ENCODE measurements at regions not wholly inside any gene's neighbourhood (a gene's known extent, or its start where the extent isn't known, plus 50 kb on each side); places are given as distances from the start of the nearest gene placed in this dataset.

DNA sequence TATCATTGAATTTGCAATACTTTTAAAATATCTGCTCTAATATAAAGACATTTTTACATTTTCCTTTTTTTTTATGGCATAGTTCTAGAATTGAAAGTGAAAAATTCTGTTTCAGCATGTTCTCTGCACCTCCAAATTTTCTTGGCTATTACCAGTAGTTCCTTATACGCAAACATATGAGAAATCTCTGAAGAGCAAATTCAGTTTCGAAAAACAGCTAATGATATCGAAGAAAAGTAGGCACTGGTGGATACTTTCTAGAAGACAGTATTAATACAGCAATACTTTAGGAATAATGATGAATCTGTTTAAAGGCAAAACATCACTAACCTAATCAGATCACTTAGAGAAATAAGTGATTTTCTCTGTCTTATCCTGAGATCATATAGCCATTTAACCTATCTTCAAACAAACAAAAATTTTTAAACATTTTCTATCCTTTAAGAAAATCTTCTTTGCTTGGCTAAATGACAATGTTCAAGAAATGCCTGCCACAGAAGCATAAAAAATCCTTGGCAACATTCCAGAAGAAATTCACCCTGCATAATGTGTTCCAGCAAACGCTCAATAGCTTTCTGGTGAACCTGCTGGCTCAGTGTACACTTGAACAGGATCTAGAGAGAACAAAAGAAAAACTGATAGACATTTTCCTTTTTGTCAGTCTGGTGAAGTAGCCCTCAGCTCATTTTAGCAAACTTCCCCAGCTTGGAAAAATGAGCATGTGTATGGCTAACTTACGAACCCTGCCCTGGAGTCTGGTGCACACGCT lies 51.2 kb upstream of the KLF3 start:
- TF ChIP-seq, protein P1, sequence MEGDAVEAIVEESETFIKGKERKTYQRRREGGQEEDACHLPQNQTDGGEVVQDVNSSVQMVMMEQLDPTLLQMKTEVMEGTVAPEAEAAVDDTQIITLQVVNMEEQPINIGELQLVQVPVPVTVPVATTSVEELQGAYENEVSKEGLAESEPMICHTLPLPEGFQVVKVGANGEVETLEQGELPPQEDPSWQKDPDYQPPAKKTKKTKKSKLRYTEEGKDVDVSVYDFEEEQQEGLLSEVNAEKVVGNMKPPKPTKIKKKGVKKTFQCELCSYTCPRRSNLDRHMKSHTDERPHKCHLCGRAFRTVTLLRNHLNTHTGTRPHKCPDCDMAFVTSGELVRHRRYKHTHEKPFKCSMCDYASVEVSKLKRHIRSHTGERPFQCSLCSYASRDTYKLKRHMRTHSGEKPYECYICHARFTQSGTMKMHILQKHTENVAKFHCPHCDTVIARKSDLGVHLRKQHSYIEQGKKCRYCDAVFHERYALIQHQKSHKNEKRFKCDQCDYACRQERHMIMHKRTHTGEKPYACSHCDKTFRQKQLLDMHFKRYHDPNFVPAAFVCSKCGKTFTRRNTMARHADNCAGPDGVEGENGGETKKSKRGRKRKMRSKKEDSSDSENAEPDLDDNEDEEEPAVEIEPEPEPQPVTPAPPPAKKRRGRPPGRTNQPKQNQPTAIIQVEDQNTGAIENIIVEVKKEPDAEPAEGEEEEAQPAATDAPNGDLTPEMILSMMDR (IDR thresholded peaks at IDR 0.05) = no peak
- no peak for TF ChIP-seq POLR2A (IDR thresholded peaks at IDR 0.05)
- no peak for TF ChIP-seq POLR2AphosphoS5 (IDR thresholded peaks at IDR 0.05)

Measured in breast epithelium (tissue), 3 donors.